ENCODE measurements at regions not wholly inside any gene's neighbourhood (a gene's known extent, or its start where the extent isn't known, plus 50 kb on each side); places are given as distances from the start of the nearest gene placed in this dataset.

GRCh38 chr13:65505941-65506340, 1724.2 kb downstream of the PCDH9 start:
- Histone ChIP-seq H3K4me1 (ENCODE audit: control insufficient read depth in 1 of 2, insufficient read depth in 2 of 2, low read length in 2 of 2) (no peaks in the 10 kb centered on the region), H3K4me2 (ENCODE audit: low read length) (no peak overlapping the region), H3K27ac (ENCODE audit: low read depth, low read length) (no peak overlapping the region), H3K9ac (ENCODE audit: low read length) (no peak overlapping the region), H3K79me2 (ENCODE audit: insufficient read depth, low read length) (no peaks in the 10 kb centered on the region), H4K20me1 (ENCODE audit: insufficient read depth) (no peaks in the 10 kb centered on the region), H3K36me3 (ENCODE audit: control insufficient read depth in 1 of 2, insufficient read depth in 2 of 2, low read length in 2 of 2) (no peaks in the 10 kb centered on the region), H3K27me3 (ENCODE audit: insufficient read depth, low read length) (no peaks in the 10 kb centered on the region), H2AFZ (ENCODE audit: low read depth, low read length, poor library complexity, severe bottlenecking) (no peak overlapping the region), H3K4me3 (replicated peaks in 1 of 2; ENCODE audit: low read depth in 1 of 2, low read length in 2 of 2) (no peak overlapping the region), H3K9me2 (ENCODE audit: insufficient read depth) (no peaks in the 10 kb centered on the region), H3K9me3 (ENCODE audit: control insufficient read depth in 1 of 2, insufficient read depth in 1 of 2, low read depth in 1 of 2, low read length in 2 of 2) (no peaks in the 10 kb centered on the region)
- no peak for TF ChIP-seq ATF3 (IDR thresholded peaks at IDR 0.05)
- TF ChIP-seq, protein P1, sequence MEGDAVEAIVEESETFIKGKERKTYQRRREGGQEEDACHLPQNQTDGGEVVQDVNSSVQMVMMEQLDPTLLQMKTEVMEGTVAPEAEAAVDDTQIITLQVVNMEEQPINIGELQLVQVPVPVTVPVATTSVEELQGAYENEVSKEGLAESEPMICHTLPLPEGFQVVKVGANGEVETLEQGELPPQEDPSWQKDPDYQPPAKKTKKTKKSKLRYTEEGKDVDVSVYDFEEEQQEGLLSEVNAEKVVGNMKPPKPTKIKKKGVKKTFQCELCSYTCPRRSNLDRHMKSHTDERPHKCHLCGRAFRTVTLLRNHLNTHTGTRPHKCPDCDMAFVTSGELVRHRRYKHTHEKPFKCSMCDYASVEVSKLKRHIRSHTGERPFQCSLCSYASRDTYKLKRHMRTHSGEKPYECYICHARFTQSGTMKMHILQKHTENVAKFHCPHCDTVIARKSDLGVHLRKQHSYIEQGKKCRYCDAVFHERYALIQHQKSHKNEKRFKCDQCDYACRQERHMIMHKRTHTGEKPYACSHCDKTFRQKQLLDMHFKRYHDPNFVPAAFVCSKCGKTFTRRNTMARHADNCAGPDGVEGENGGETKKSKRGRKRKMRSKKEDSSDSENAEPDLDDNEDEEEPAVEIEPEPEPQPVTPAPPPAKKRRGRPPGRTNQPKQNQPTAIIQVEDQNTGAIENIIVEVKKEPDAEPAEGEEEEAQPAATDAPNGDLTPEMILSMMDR (IDR thresholded peaks at IDR 0.05 in 2 of 3, conservative IDR thresholded peaks at IDR 0.05 in 1 of 3; ENCODE audit: borderline replicate concordance in 1 of 3, insufficient read depth in 1 of 3, low read depth in 2 of 3, low read length in 2 of 3), result no peak
- no peak for TF ChIP-seq ZFX (IDR thresholded peaks at IDR 0.05)
- TF ChIP-seq, protein P2, sequence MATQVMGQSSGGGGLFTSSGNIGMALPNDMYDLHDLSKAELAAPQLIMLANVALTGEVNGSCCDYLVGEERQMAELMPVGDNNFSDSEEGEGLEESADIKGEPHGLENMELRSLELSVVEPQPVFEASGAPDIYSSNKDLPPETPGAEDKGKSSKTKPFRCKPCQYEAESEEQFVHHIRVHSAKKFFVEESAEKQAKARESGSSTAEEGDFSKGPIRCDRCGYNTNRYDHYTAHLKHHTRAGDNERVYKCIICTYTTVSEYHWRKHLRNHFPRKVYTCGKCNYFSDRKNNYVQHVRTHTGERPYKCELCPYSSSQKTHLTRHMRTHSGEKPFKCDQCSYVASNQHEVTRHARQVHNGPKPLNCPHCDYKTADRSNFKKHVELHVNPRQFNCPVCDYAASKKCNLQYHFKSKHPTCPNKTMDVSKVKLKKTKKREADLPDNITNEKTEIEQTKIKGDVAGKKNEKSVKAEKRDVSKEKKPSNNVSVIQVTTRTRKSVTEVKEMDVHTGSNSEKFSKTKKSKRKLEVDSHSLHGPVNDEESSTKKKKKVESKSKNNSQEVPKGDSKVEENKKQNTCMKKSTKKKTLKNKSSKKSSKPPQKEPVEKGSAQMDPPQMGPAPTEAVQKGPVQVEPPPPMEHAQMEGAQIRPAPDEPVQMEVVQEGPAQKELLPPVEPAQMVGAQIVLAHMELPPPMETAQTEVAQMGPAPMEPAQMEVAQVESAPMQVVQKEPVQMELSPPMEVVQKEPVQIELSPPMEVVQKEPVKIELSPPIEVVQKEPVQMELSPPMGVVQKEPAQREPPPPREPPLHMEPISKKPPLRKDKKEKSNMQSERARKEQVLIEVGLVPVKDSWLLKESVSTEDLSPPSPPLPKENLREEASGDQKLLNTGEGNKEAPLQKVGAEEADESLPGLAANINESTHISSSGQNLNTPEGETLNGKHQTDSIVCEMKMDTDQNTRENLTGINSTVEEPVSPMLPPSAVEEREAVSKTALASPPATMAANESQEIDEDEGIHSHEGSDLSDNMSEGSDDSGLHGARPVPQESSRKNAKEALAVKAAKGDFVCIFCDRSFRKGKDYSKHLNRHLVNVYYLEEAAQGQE (IDR thresholded peaks at IDR 0.05; ENCODE audit: low read depth), result no peak
- no peak for TF ChIP-seq FOSL1 (IDR thresholded peaks at IDR 0.05; ENCODE audit: low read depth)
- TF ChIP-seq CEBPB (IDR thresholded peaks at IDR 0.05; ENCODE audit: low read depth), result no peak
- TF ChIP-seq POLR2AphosphoS5 (IDR thresholded peaks at IDR 0.05; ENCODE audit: low read depth, low read length), result no peak
- TF ChIP-seq EZH2 (IDR thresholded peaks at IDR 0.05), result no peak
- no peak for TF ChIP-seq EGR1 (IDR thresholded peaks at IDR 0.05; ENCODE audit: low read depth)
- TF ChIP-seq RAD21 (IDR thresholded peaks at IDR 0.05; ENCODE audit: low read depth), result no peak
- no peak for TF ChIP-seq YY1 (IDR thresholded peaks at IDR 0.05; ENCODE audit: extremely low read depth, insufficient replicate concordance, low read depth, low read length)
- no peak for TF ChIP-seq CBX3 (IDR thresholded peaks at IDR 0.05; ENCODE audit: low read depth)
- no peak for TF ChIP-seq MAX (IDR thresholded peaks at IDR 0.05)
- TF ChIP-seq SIN3A (IDR thresholded peaks at IDR 0.05; ENCODE audit: low read depth), result no peak
- RAD21 ChIA-PET (ENCODE audit: low non-redundant PET in 1 of 2, low total read pairs in 2 of 2, uncharacterized antibody in 2 of 2, unreplicated experiment in 2 of 2), result no interaction called here
- POLR2A ChIA-PET, result no interaction called here
- intact Hi-C loops (cut with micrococcal nuclease), result no loop called here
- DNase-seq (ENCODE audit: low read depth, low spot score), result no peak
- CTCF ChIA-PET, result no interaction called here
- no TSS peak for BruUV-seq (replicated peaks)
- no peak for ATAC-seq

Measured in HCT116 (cell line).